ENCODE measurements at regions not wholly inside any gene's neighbourhood (a gene's known extent, or its start where the extent isn't known, plus 50 kb on each side); places are given as distances from the start of the nearest gene placed in this dataset.

- no CpG with 5 or more reads among the region's 4 CpGs for WGBS (ENCODE audit: extremely low coverage, insufficient read length, low lambda C conversion rate)
- H2AK5ac ChIP-seq (ENCODE audit: insufficient read length, low read length): no peak overlapping the region
Observed at GRCh38 chr9:38282756-38283155, 109.7 kb upstream of the ALDH1B1 start.

More at GRCh38 chr9:38282756-38283155, 109.7 kb upstream of the ALDH1B1 start:
- no peak overlapping the region for H3K9ac ChIP-seq (ENCODE audit: extremely low read depth, insufficient read length, low read length)
- H2BK12ac ChIP-seq (ENCODE audit: insufficient read length, low read depth, low read length): no peak overlapping the region
- Mint-ChIP-seq H3K4me1 (peaks cover 19 to 38% of the 10 kb centered on the region in 2 experiments), H3K9me3 (no peaks in the 10 kb centered on the region; a peak in 1 of 5 replicates), H3K27ac (no peak overlapping the region), H3K4me3 (no peak overlapping the region), H3K27me3 (ENCODE audit: low read depth) (peaks cover 56% of the 10 kb centered on the region), H3K36me3 (ENCODE audit: insufficient read depth in 1 of 3, low read depth in 3 of 3) (no peaks in the 10 kb centered on the region)
- no peaks in the 10 kb centered on the region for H3K9me3 ChIP-seq (ENCODE audit: control insufficient read depth, low read depth, low read length)
- H3K79me1 ChIP-seq (ENCODE audit: insufficient read depth, low read depth, low read length, poor library complexity, severe bottlenecking): no peaks in the 10 kb centered on the region
- H2BK120ac ChIP-seq (ENCODE audit: low read depth, low read length, poor library complexity, severe bottlenecking): no peak overlapping the region
- no peak overlapping the region for H2AFZ ChIP-seq (ENCODE audit: low read length)
- H2BK15ac ChIP-seq (ENCODE audit: low read depth, low read length): no peak overlapping the region
- no peak overlapping the region for H4K5ac ChIP-seq (ENCODE audit: insufficient read length, low read depth, low read length)
- no peak for TF ChIP-seq CTCF (conservative IDR thresholded peaks at IDR 0.05)
- H3K27ac ChIP-seq (ENCODE audit: insufficient read length, low read depth, low read length): no peak overlapping the region
- H3K79me2 ChIP-seq (ENCODE audit: insufficient read depth, low read length): no peaks in the 10 kb centered on the region
- no peaks in the 10 kb centered on the region; the same call in 1 of the 2 replicates for H3K27me3 ChIP-seq (ENCODE audit: insufficient read depth, low read length)
- no peak overlapping the region for H3K4me2 ChIP-seq (ENCODE audit: insufficient read depth, insufficient read length, low read length)
- H3K4ac ChIP-seq (ENCODE audit: low read depth, low read length): no peak overlapping the region
- H4K8ac ChIP-seq (replicated peaks; ENCODE audit: insufficient read length, low read depth, low read length): no peak overlapping the region
- H3K56ac ChIP-seq (ENCODE audit: insufficient read length, low read depth, low read length): no peak overlapping the region
- peaks cover 9% of the 10 kb centered on the region; the same call in 1 of the 2 replicates for H3K4me1 ChIP-seq (ENCODE audit: insufficient read depth, low read length)
- H3K14ac ChIP-seq (ENCODE audit: insufficient read depth, low read length): no peak overlapping the region
- H4K91ac ChIP-seq (ENCODE audit: insufficient read length, low read depth, low read length): no peak overlapping the region
- H4K20me1 ChIP-seq (ENCODE audit: control insufficient read depth, insufficient read depth, insufficient read length): no peaks in the 10 kb centered on the region
- no peak overlapping the region for H2BK20ac ChIP-seq (ENCODE audit: low read depth, low read length, poor library complexity, severe bottlenecking)
- no peak overlapping the region for H3T11ph ChIP-seq (ENCODE audit: low read length)
- no peak overlapping the region for H2BK5ac ChIP-seq (ENCODE audit: insufficient read length, low read length)
- no peak overlapping the region for H3K18ac ChIP-seq (ENCODE audit: insufficient read length, low read depth, low read length)
- no peak overlapping the region for H3K23ac ChIP-seq (ENCODE audit: insufficient read length, low read depth, low read length)
- no peak for DNase-seq
- no peaks in the 10 kb centered on the region for H3K23me2 ChIP-seq (ENCODE audit: insufficient read length, low read depth, low read length, poor library complexity, severe bottlenecking)

All from H9 (cell line).